NCI-H1930 (cell line): ENCODE measurements at regions not wholly inside any gene's neighbourhood (a gene's known extent, or its start where the extent isn't known, plus 50 kb on each side); places are given as distances from the start of the nearest gene placed in this dataset.

ENCODE experiments used
- DNase-seq, 2 experiments: peaks; one replicate each; lab custom pipeline; 2025; lab: John Stamatoyannopoulos, UW

GRCh38 chr5:2569774-2570542 lies 181.5 kb downstream of the IRX2 start:
- no peak for DNase-seq

GRCh38 chr5:2569176-2569575 lies 182.3 kb downstream of the IRX2 start:
- no peak for DNase-seq

- DNase-seq: no peak
Measured at GRCh38 chr5:2566284-2566683, 185.2 kb downstream of the IRX2 start.

- DNase-seq: no peak
Measured at GRCh38 chr5:2565147-2565546, 186.3 kb downstream of the IRX2 start.

GRCh38 chr5:2563046-2563445 lies 188.4 kb downstream of the IRX2 start:
- no peak for DNase-seq

GRCh38 chr5:2562036-2562435 lies 189.4 kb downstream of the IRX2 start:
- no peak for DNase-seq

- no peak for DNase-seq
Measured at GRCh38 chr5:2560435-2560834, 191.0 kb downstream of the IRX2 start.

GRCh38 chr5:2557435-2557834 lies 194.0 kb downstream of the IRX2 start:
- DNase-seq: no peak

- DNase-seq: no peak
Measured at GRCh38 chr5:2556375-2556966, 195.0 kb downstream of the IRX2 start.

- no peak for DNase-seq
Measured at GRCh38 chr5:2553611-2554010, 197.9 kb downstream of the IRX2 start.

GRCh38 chr5:2550509-2550908 lies 201.0 kb downstream of the IRX2 start:
- no peak for DNase-seq

GRCh38 chr5:2549900-2550299 lies 201.6 kb downstream of the IRX2 start:
- DNase-seq: no peak

- no peak for DNase-seq
Measured at GRCh38 chr5:2549354-2549753, 202.1 kb downstream of the IRX2 start.

GRCh38 chr5:2546938-2547337 lies 204.5 kb downstream of the IRX2 start:
- no peak for DNase-seq

- no peak for DNase-seq
Measured at GRCh38 chr5:2544003-2544402, 207.5 kb downstream of the IRX2 start.

- no peak for DNase-seq
Measured at GRCh38 chr5:2542821-2543220, 208.7 kb downstream of the IRX2 start.

GRCh38 chr5:2542026-2542425 lies 209.5 kb downstream of the IRX2 start:
- DNase-seq: no peak

GRCh38 chr5:2538169-2538568 lies 213.3 kb downstream of the IRX2 start:
- DNase-seq: no peak

GRCh38 chr5:2537378-2538145 lies 213.9 kb downstream of the IRX2 start:
- DNase-seq: no peak

GRCh38 chr5:2536632-2537377 lies 214.7 kb downstream of the IRX2 start:
- DNase-seq: no peak

GRCh38 chr5:2534970-2535369 lies 216.5 kb downstream of the IRX2 start:
- no peak for DNase-seq

- DNase-seq: no peak
Measured at GRCh38 chr5:2534251-2534650, 217.2 kb downstream of the IRX2 start.
